ENCODE measurements at regions not wholly inside any gene's neighbourhood (a gene's known extent, or its start where the extent isn't known, plus 50 kb on each side); places are given as distances from the start of the nearest gene placed in this dataset.

- no peak for DNase-seq (ENCODE audit: low read depth)
- FAIRE-seq: no peak
- no peaks in the 10 kb centered on the region for H3K27me3 ChIP-seq (ENCODE audit: control insufficient read depth, insufficient read depth, low read length)
- no peak for TF ChIP-seq CTCF (IDR thresholded peaks at IDR 0.05; ENCODE audit: insufficient read depth, low read length, severe bottlenecking)
- no peaks in the 10 kb centered on the region for H3K36me3 ChIP-seq (ENCODE audit: control insufficient read depth, insufficient read depth, low read length)
- no peak overlapping the region for H3K4me3 ChIP-seq (ENCODE audit: low read depth, low read length)
Measured at GRCh38 chr13:107407074-107407473, 808.3 kb downstream of the LIG4 start.

- FAIRE-seq (no peak), DNase-seq (ENCODE audit: low read depth) (no peak)
- Histone ChIP-seq H3K4me3 (ENCODE audit: low read depth, low read length) (no peak overlapping the region), H3K36me3 (ENCODE audit: control insufficient read depth, insufficient read depth, low read length) (no peaks in the 10 kb centered on the region), H3K27me3 (ENCODE audit: control insufficient read depth, insufficient read depth, low read length) (no peaks in the 10 kb centered on the region)
- TF ChIP-seq CTCF (IDR thresholded peaks at IDR 0.05; ENCODE audit: insufficient read depth, low read length, severe bottlenecking): no peak
Measured at GRCh38 chr13:107395927-107396662, 819.2 kb downstream of the LIG4 start.

GRCh38 chr13:107392205-107392604 is 823.1 kb downstream of the LIG4 start:
- FAIRE-seq (no peak), DNase-seq (ENCODE audit: low read depth) (no peak)
- Histone ChIP-seq H3K36me3 (ENCODE audit: control insufficient read depth, insufficient read depth, low read length) (no peaks in the 10 kb centered on the region), H3K4me3 (ENCODE audit: low read depth, low read length) (no peak overlapping the region), H3K27me3 (ENCODE audit: control insufficient read depth, insufficient read depth, low read length) (no peaks in the 10 kb centered on the region)
- no peak for TF ChIP-seq CTCF (IDR thresholded peaks at IDR 0.05; ENCODE audit: insufficient read depth, low read length, severe bottlenecking)

- no peak for TF ChIP-seq CTCF (IDR thresholded peaks at IDR 0.05; ENCODE audit: insufficient read depth, low read length, severe bottlenecking)
- no peak for FAIRE-seq
Measured at GRCh38 chr13:107387525-107387924, 819.6 kb upstream of the ARGLU1 start.

GRCh38 chr13:107379407-107380155 is 811.6 kb upstream of the ARGLU1 start:
- Histone ChIP-seq H3K4me3 (ENCODE audit: low read depth, low read length) (no peak overlapping the region), H3K36me3 (ENCODE audit: control insufficient read depth, insufficient read depth, low read length) (no peaks in the 10 kb centered on the region), H3K27me3 (ENCODE audit: control insufficient read depth, insufficient read depth, low read length) (no peaks in the 10 kb centered on the region)
- FAIRE-seq: no peak
- TF ChIP-seq CTCF (IDR thresholded peaks at IDR 0.05; ENCODE audit: insufficient read depth, low read length, severe bottlenecking): no peak
- no peak for DNase-seq (ENCODE audit: low read depth)

More at GRCh38 chr13:107387525-107387924, 819.6 kb upstream of the ARGLU1 start:
- DNase-seq (ENCODE audit: low read depth): no peak
- H3K36me3 ChIP-seq (ENCODE audit: control insufficient read depth, insufficient read depth, low read length): no peaks in the 10 kb centered on the region
- H3K27me3 ChIP-seq (ENCODE audit: control insufficient read depth, insufficient read depth, low read length): no peaks in the 10 kb centered on the region
- no peak overlapping the region for H3K4me3 ChIP-seq (ENCODE audit: low read depth, low read length)

Measured in bronchial epithelial cell (primary cell).